HG03354 (cell line): ENCODE measurements at regions not wholly inside any gene's neighbourhood (a gene's known extent, or its start where the extent isn't known, plus 50 kb on each side); places are given as distances from the start of the nearest gene placed in this dataset.
"Not testable (repeated sequence)": the region's sequence is repeated elsewhere in the genome, so short reads cannot be mapped to it uniquely, and the experiment has no call there.

Experiments
- ATAC-seq: cut with Tn5 transposase; IDR thresholded peaks from one replicate; pipeline ENCODE4 v1.9.1; 2021; ENCODE audit warnings: mild to moderate bottlenecking; ENCODE audit not compliant: unreplicated experiment, poor library complexity, severe bottlenecking

GRCh38 chr12:89289720-89290119, 62.6 kb downstream of the DUSP6 start:
- ATAC-seq = no peak

- ATAC-seq = no peak
These were observed 63.3 kb downstream of the DUSP6 start for GRCh38 chr12:89288959-89289358.

GRCh38 chr12:89286501-89286900, 65.8 kb downstream of the DUSP6 start:
- no peak for ATAC-seq

- no peak for ATAC-seq
These were observed 70.8 kb downstream of the DUSP6 start for GRCh38 chr12:89281539-89281867.

GRCh38 chr12:89280833-89281538, 71.3 kb downstream of the DUSP6 start:
- peak; percentile 70 for ATAC-seq

- no peak for ATAC-seq
These were observed 72.8 kb downstream of the DUSP6 start for GRCh38 chr12:89279499-89279898.

- no peak for ATAC-seq
These were observed 73.4 kb downstream of the DUSP6 start for GRCh38 chr12:89278862-89279261.

GRCh38 chr12:89278169-89278568, 74.1 kb downstream of the DUSP6 start:
- ATAC-seq = no peak

- no peak for ATAC-seq
These were observed 75.4 kb downstream of the DUSP6 start for GRCh38 chr12:89276860-89277259.

GRCh38 chr12:89273525-89273924, 78.8 kb downstream of the DUSP6 start:
- no peak for ATAC-seq

- no peak for ATAC-seq
These were observed 81.8 kb downstream of the DUSP6 start for GRCh38 chr12:89270548-89270947.

- no peak for ATAC-seq
These were observed 83.1 kb downstream of the DUSP6 start for GRCh38 chr12:89269174-89269573.

- no peak for ATAC-seq
These were observed 84.9 kb downstream of the DUSP6 start for GRCh38 chr12:89267404-89267803.

- ATAC-seq = not testable (repeated sequence)
These were observed 85.6 kb downstream of the DUSP6 start for GRCh38 chr12:89266574-89267188.

- no peak for ATAC-seq
These were observed 87.5 kb downstream of the DUSP6 start for GRCh38 chr12:89264837-89265236.

GRCh38 chr12:89263900-89264299, 88.4 kb downstream of the DUSP6 start:
- no peak for ATAC-seq

GRCh38 chr12:89262855-89263552, 89.3 kb downstream of the DUSP6 start:
- ATAC-seq = no peak

GRCh38 chr12:89261982-89262381, 90.3 kb downstream of the DUSP6 start:
- ATAC-seq = no peak

GRCh38 chr12:89260841-89261637, 91.3 kb downstream of the DUSP6 start:
- no peak for ATAC-seq

GRCh38 chr12:89259821-89260220, 92.5 kb downstream of the DUSP6 start:
- ATAC-seq = no peak
